ENCODE measurements at regions not wholly inside any gene's neighbourhood (a gene's known extent, or its start where the extent isn't known, plus 50 kb on each side); places are given as distances from the start of the nearest gene placed in this dataset.

DNA sequence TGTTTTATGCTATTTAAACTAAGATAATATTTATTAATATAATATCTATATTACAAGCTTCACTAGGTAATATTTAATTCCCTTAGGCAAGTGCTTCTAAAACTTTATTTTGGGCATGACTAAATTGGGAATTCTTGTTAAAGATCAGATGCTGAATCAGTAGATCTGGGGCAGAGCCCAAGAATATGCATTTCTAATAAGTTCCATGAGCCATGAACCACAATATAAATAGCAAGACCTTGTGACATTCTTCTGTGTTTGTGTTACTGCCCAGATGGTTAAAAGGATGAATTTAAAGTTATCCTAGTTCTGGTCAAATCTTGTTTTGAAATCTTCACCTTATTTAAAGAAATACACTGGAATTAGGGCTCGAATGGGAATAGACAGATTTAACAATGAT is 258.4 kb upstream of the CACNA2D1 start:
- H3K4me2 ChIP-seq (ENCODE audit: low read depth, low read length), result peak overlapping the region; percentile 66; the same call in 1 of the 2 replicates
- H3K4me1 ChIP-seq (ENCODE audit: control insufficient read depth, insufficient read depth, low read length), result peaks cover 2% of the 10 kb centered on the region; the same call in 1 of the 2 replicates
- H3K4ac ChIP-seq (ENCODE audit: low read depth, low read length), result no peak overlapping the region
- H2AFZ ChIP-seq (replicated peaks; ENCODE audit: low read length, poor library complexity), result no peak overlapping the region
- no peak overlapping the region for H3K27ac ChIP-seq (ENCODE audit: insufficient read depth, low read length)
- intact Hi-C loops (cut with micrococcal nuclease), result loop anchor here (5.0 kb wide), 1 partner anchor 85 kb away; no protein-coding TSS in a partner anchor
- DNase-seq (peak; percentile 59), ATAC-seq (ENCODE audit: low read depth) (peak; percentile 45)
- no peak overlapping the region for H4K5ac ChIP-seq (ENCODE audit: low read depth, low read length)
- H2BK120ac ChIP-seq (ENCODE audit: low read depth, low read length), result no peak overlapping the region
- no peak overlapping the region for H2BK5ac ChIP-seq (ENCODE audit: low read depth, low read length, poor library complexity, severe bottlenecking)
- no peaks in the 10 kb centered on the region for H3K79me1 ChIP-seq (ENCODE audit: low read depth in 1 of 2, low read length in 2 of 2)
- no peak overlapping the region for H4K91ac ChIP-seq (ENCODE audit: insufficient read depth, low read depth, low read length)
- H3K18ac ChIP-seq (ENCODE audit: low read depth, low read length), result peak overlapping the region; percentile 69; the same call in 1 of the 2 replicates
- H2AK9ac ChIP-seq (replicated peaks; ENCODE audit: low read depth, low read length, poor library complexity), result no peak overlapping the region
- no peak overlapping the region for H2BK15ac ChIP-seq (ENCODE audit: low read depth, low read length)
- 100% methylated on average over 1 of the region's 1 CpG; no CpG with 5 or more reads in 1 of the 2 experiments for WGBS, 2 experiments (ENCODE audit: extremely low coverage in 2 of 2, insufficient read length in 1 of 2)
- dilution Hi-C loops (cut with HindIII; ENCODE audit: low sequenced_read_pairs, unreplicated experiment), result no loop called here
- POLR2A ChIA-PET (ENCODE audit: unreplicated experiment), result no interaction called here
- no peak overlapping the region for H2BK20ac ChIP-seq (ENCODE audit: low read depth, low read length)
- no TSS peak for BruUV-seq (replicated peaks)
- H3K14ac ChIP-seq (replicated peaks; ENCODE audit: low read depth, low read length), result no peak overlapping the region
- no peaks in the 10 kb centered on the region for H3K27me3 ChIP-seq (ENCODE audit: control insufficient read depth, insufficient read depth, low read length)
- in situ Hi-C loops (cut with MboI; ENCODE audit: low sequenced_read_pairs), result no loop called here
- no peak overlapping the region for H3K9ac ChIP-seq (ENCODE audit: low read depth, low read length)
- H4K20me1 ChIP-seq (ENCODE audit: insufficient read depth, low read length), result no peaks in the 10 kb centered on the region
- 0 out of 2 replicates have a peak, but pooled peaks cover 2% of the 10 kb centered on the region for H3K9me3 ChIP-seq (ENCODE audit: control insufficient read depth, insufficient read depth, low read length)
- H3K36me3 ChIP-seq (ENCODE audit: control insufficient read depth, insufficient read depth, low read length), result no peaks in the 10 kb centered on the region
- CTCF ChIA-PET, result no interaction called here
- H3K56ac ChIP-seq (ENCODE audit: extremely low read depth, insufficient read depth, low read length), result no peak overlapping the region
- TF ChIP-seq POLR2A (IDR thresholded peaks at IDR 0.05; ENCODE audit: low read depth, low read length), result no peak
- no peak for TF ChIP-seq BHLHE40 (IDR thresholded peaks at IDR 0.05; ENCODE audit: low read depth, low read length)
- TF ChIP-seq MXI1 (IDR thresholded peaks at IDR 0.05; ENCODE audit: borderline replicate concordance, low read depth, low read length), result no peak
- TF ChIP-seq RCOR1 (IDR thresholded peaks at IDR 0.05; ENCODE audit: insufficient replicate concordance, low read length), result no peak
- no peak for TF ChIP-seq FOS (IDR thresholded peaks at IDR 0.05; ENCODE audit: low read depth, low read length)
- TF ChIP-seq RAD21 (IDR thresholded peaks at IDR 0.05; ENCODE audit: low read length), result no peak
- TF ChIP-seq ELK1 (IDR thresholded peaks at IDR 0.05; ENCODE audit: borderline replicate concordance, low read depth, low read length), result no peak
- TF ChIP-seq, protein P1, sequence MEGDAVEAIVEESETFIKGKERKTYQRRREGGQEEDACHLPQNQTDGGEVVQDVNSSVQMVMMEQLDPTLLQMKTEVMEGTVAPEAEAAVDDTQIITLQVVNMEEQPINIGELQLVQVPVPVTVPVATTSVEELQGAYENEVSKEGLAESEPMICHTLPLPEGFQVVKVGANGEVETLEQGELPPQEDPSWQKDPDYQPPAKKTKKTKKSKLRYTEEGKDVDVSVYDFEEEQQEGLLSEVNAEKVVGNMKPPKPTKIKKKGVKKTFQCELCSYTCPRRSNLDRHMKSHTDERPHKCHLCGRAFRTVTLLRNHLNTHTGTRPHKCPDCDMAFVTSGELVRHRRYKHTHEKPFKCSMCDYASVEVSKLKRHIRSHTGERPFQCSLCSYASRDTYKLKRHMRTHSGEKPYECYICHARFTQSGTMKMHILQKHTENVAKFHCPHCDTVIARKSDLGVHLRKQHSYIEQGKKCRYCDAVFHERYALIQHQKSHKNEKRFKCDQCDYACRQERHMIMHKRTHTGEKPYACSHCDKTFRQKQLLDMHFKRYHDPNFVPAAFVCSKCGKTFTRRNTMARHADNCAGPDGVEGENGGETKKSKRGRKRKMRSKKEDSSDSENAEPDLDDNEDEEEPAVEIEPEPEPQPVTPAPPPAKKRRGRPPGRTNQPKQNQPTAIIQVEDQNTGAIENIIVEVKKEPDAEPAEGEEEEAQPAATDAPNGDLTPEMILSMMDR (conservative IDR thresholded peaks at IDR 0.05; ENCODE audit: low read depth, low read length), result no peak
- no peak for TF ChIP-seq CHD1 (IDR thresholded peaks at IDR 0.05; ENCODE audit: low read depth, low read length)
- TF ChIP-seq CEBPB (IDR thresholded peaks at IDR 0.05; ENCODE audit: low read depth, low read length), result no peak
- TF ChIP-seq NFE2L2 (IDR thresholded peaks at IDR 0.05; ENCODE audit: low read depth, low read length), result no peak
- TF ChIP-seq RFX5 (IDR thresholded peaks at IDR 0.05; ENCODE audit: low read depth, low read length), result no peak
- no peak for TF ChIP-seq SMC3 (IDR thresholded peaks at IDR 0.05; ENCODE audit: low read depth, low read length)
- TF ChIP-seq USF2 (IDR thresholded peaks at IDR 0.05; ENCODE audit: low read depth, low read length), result no peak
- no peak for TF ChIP-seq MAZ (IDR thresholded peaks at IDR 0.05; ENCODE audit: borderline replicate concordance, low read depth, low read length)
- TF ChIP-seq MAFK (IDR thresholded peaks at IDR 0.05; ENCODE audit: low read depth, low read length), result no peak
- no peak overlapping the region for H2AK5ac ChIP-seq (ENCODE audit: low read depth, low read length)
- H3K4me3 ChIP-seq (ENCODE audit: insufficient read depth, low read depth, low read length), result no peak overlapping the region
- no peak overlapping the region for H3K23ac ChIP-seq (ENCODE audit: low read depth, low read length)
- H4K8ac ChIP-seq (ENCODE audit: low read depth in 2 of 2, low read length in 2 of 2), result no peak overlapping the region
- no peaks in the 10 kb centered on the region for H3K9me1 ChIP-seq (ENCODE audit: insufficient read depth, low read length)
